ENCODE measurements at regions not wholly inside any gene's neighbourhood (a gene's known extent, or its start where the extent isn't known, plus 50 kb on each side); places are given as distances from the start of the nearest gene placed in this dataset.

- Mint-ChIP-seq H3K27ac (ENCODE audit: unreplicated experiment) (no peak overlapping the region), H3K36me3 (ENCODE audit: low read depth, unreplicated experiment) (no peaks in the 10 kb centered on the region), H3K4me3 (ENCODE audit: unreplicated experiment) (no peak overlapping the region), H3K4me1 (ENCODE audit: low read depth, unreplicated experiment) (no peaks in the 10 kb centered on the region), H3K27me3 (ENCODE audit: low read depth, unreplicated experiment) (peaks cover 7% of the 10 kb centered on the region), H3K9me3 (ENCODE audit: unreplicated experiment) (no peaks in the 10 kb centered on the region)
- Histone ChIP-seq H2AFZ (ENCODE audit: low read depth, low read length) (no peak overlapping the region), H3K27me3 (ENCODE audit: insufficient read depth, low read length) (no peaks in the 10 kb centered on the region), H3K4me1 (ENCODE audit: insufficient read depth, low read length) (peaks cover 4% of the 10 kb centered on the region), H3K27ac (ENCODE audit: low read depth, low read length) (no peak overlapping the region), H3K9ac (ENCODE audit: low read length) (no peak overlapping the region), H3K4me3 (ENCODE audit: insufficient read depth, low read depth, low read length) (no peak overlapping the region), H4K20me1 (ENCODE audit: insufficient read depth, low read length) (no peaks in the 10 kb centered on the region), H3K36me3 (ENCODE audit: insufficient read depth, low read length) (no peaks in the 10 kb centered on the region), H3K79me2 (ENCODE audit: insufficient read depth, low read length) (no peaks in the 10 kb centered on the region), H3K4me2 (ENCODE audit: low read length) (no peak overlapping the region), H3K9me3 (ENCODE audit: insufficient read depth, low read depth, low read length) (no peaks in the 10 kb centered on the region)
- no peak for TF ChIP-seq CTCF (IDR thresholded peaks at IDR 0.05; ENCODE audit: insufficient read depth, low read depth, low read length)
- TF ChIP-seq EZH2 (IDR thresholded peaks at IDR 0.05; ENCODE audit: insufficient read depth, low read length), result no peak
- DNase-seq (ENCODE audit: low read depth) (no peak), FAIRE-seq (no peak)
Measured at GRCh38 chr11:128327274-128327673, 260.1 kb downstream of the ETS1 start.

GRCh38 chr11:128326791-128327190 lies 260.6 kb downstream of the ETS1 start:
- H3K9me3 Mint-ChIP-seq (ENCODE audit: unreplicated experiment), result no peaks in the 10 kb centered on the region
- H3K4me2 ChIP-seq (ENCODE audit: low read length), result no peak overlapping the region
- no peak overlapping the region for H2AFZ ChIP-seq (ENCODE audit: low read depth, low read length)
- no peaks in the 10 kb centered on the region for H3K79me2 ChIP-seq (ENCODE audit: insufficient read depth, low read length)
- TF ChIP-seq EZH2 (IDR thresholded peaks at IDR 0.05; ENCODE audit: insufficient read depth, low read length) (no peak), CTCF (IDR thresholded peaks at IDR 0.05; ENCODE audit: insufficient read depth, low read depth, low read length) (no peak)
- H3K27ac Mint-ChIP-seq (ENCODE audit: unreplicated experiment), result no peak overlapping the region
- peaks cover 7% of the 10 kb centered on the region for H3K27me3 Mint-ChIP-seq (ENCODE audit: low read depth, unreplicated experiment)
- H3K9me3 ChIP-seq (ENCODE audit: insufficient read depth, low read depth, low read length), result no peaks in the 10 kb centered on the region
- H3K4me3 Mint-ChIP-seq (ENCODE audit: unreplicated experiment), result no peak overlapping the region
- FAIRE-seq (no peak), DNase-seq (ENCODE audit: low read depth) (no peak)
- H4K20me1 ChIP-seq (ENCODE audit: insufficient read depth, low read length), result no peaks in the 10 kb centered on the region
- H3K27ac ChIP-seq (ENCODE audit: low read depth, low read length), result no peak overlapping the region
- no peaks in the 10 kb centered on the region for H3K36me3 ChIP-seq (ENCODE audit: insufficient read depth, low read length)
- no peaks in the 10 kb centered on the region for H3K4me1 Mint-ChIP-seq (ENCODE audit: low read depth, unreplicated experiment)
- H3K27me3 ChIP-seq (ENCODE audit: insufficient read depth, low read length), result no peaks in the 10 kb centered on the region
- H3K4me3 ChIP-seq (ENCODE audit: insufficient read depth, low read depth, low read length), result no peak overlapping the region
- peaks cover 4% of the 10 kb centered on the region for H3K4me1 ChIP-seq (ENCODE audit: insufficient read depth, low read length)
- H3K36me3 Mint-ChIP-seq (ENCODE audit: low read depth, unreplicated experiment), result no peaks in the 10 kb centered on the region
- H3K9ac ChIP-seq (ENCODE audit: low read length), result no peak overlapping the region

- H3K27ac ChIP-seq (ENCODE audit: low read depth, low read length), result no peak overlapping the region
- Mint-ChIP-seq H3K9me3 (ENCODE audit: unreplicated experiment) (no peaks in the 10 kb centered on the region), H3K27me3 (ENCODE audit: low read depth, unreplicated experiment) (peaks cover 7% of the 10 kb centered on the region), H3K36me3 (ENCODE audit: low read depth, unreplicated experiment) (no peaks in the 10 kb centered on the region), H3K4me3 (ENCODE audit: unreplicated experiment) (no peak overlapping the region), H3K27ac (ENCODE audit: unreplicated experiment) (no peak overlapping the region), H3K4me1 (ENCODE audit: low read depth, unreplicated experiment) (no peaks in the 10 kb centered on the region)
- H3K79me2 ChIP-seq (ENCODE audit: insufficient read depth, low read length), result no peaks in the 10 kb centered on the region
- no peaks in the 10 kb centered on the region for H3K36me3 ChIP-seq (ENCODE audit: insufficient read depth, low read length)
- peaks cover 4% of the 10 kb centered on the region for H3K4me1 ChIP-seq (ENCODE audit: insufficient read depth, low read length)
- FAIRE-seq, result no peak
- DNase-seq (ENCODE audit: low read depth), result no peak
- no peak overlapping the region for H3K4me2 ChIP-seq (ENCODE audit: low read length)
- no peaks in the 10 kb centered on the region for H3K27me3 ChIP-seq (ENCODE audit: insufficient read depth, low read length)
- TF ChIP-seq EZH2 (IDR thresholded peaks at IDR 0.05; ENCODE audit: insufficient read depth, low read length), result no peak
- TF ChIP-seq CTCF (IDR thresholded peaks at IDR 0.05; ENCODE audit: insufficient read depth, low read depth, low read length), result no peak
- no peak overlapping the region for H3K4me3 ChIP-seq (ENCODE audit: insufficient read depth, low read depth, low read length)
- H4K20me1 ChIP-seq (ENCODE audit: insufficient read depth, low read length), result no peaks in the 10 kb centered on the region
- H3K9ac ChIP-seq (ENCODE audit: low read length), result no peak overlapping the region
- no peak overlapping the region for H2AFZ ChIP-seq (ENCODE audit: low read depth, low read length)
- no peaks in the 10 kb centered on the region for H3K9me3 ChIP-seq (ENCODE audit: insufficient read depth, low read depth, low read length)
Measured at GRCh38 chr11:128324531-128325141, 262.7 kb downstream of the ETS1 start.

Data from astrocyte (in vitro differentiated cells and primary cell).